GM19351 (cell line): ENCODE measurements at regions not wholly inside any gene's neighbourhood (a gene's known extent, or its start where the extent isn't known, plus 50 kb on each side); places are given as distances from the start of the nearest gene placed in this dataset.
"Not testable (repeated sequence)": the region's sequence is repeated elsewhere in the genome, so short reads cannot be mapped to it uniquely, and the experiment has no call there.

ENCODE experiments used
- ATAC-seq: cut with Tn5 transposase; IDR thresholded peaks from one replicate; pipeline ENCODE4 v1.9.1; 2021; ENCODE audit warnings: mild to moderate bottlenecking, moderate library complexity; ENCODE audit not compliant: unreplicated experiment

- ATAC-seq: no peak
These were observed 602.8 kb downstream of the KCNT2 start for GRCh38 chr1:196005426-196005825.

- ATAC-seq: not testable (repeated sequence)
These were observed 603.9 kb downstream of the KCNT2 start for GRCh38 chr1:196004388-196004787.

GRCh38 chr1:196002906-196003305 lies 605.3 kb downstream of the KCNT2 start:
- no peak for ATAC-seq

- not testable (repeated sequence) for ATAC-seq
These were observed 605.9 kb downstream of the KCNT2 start for GRCh38 chr1:196002296-196002695.

GRCh38 chr1:196001188-196001587 lies 607.1 kb downstream of the KCNT2 start:
- no peak for ATAC-seq

GRCh38 chr1:195999022-195999421 lies 609.2 kb downstream of the KCNT2 start:
- no peak for ATAC-seq

- no peak for ATAC-seq
These were observed 626.6 kb downstream of the KCNT2 start for GRCh38 chr1:195981448-195982139.

GRCh38 chr1:195979646-195980045 lies 628.6 kb downstream of the KCNT2 start:
- no peak for ATAC-seq

GRCh38 chr1:195973311-195973904 lies 634.8 kb downstream of the KCNT2 start:
- no peak for ATAC-seq

- no peak for ATAC-seq
These were observed 636.7 kb downstream of the KCNT2 start for GRCh38 chr1:195971589-195971988.

GRCh38 chr1:195970209-195970608 lies 638.0 kb downstream of the KCNT2 start:
- ATAC-seq: no peak

GRCh38 chr1:195965475-195965874 lies 642.8 kb downstream of the KCNT2 start:
- ATAC-seq: no peak

- no peak for ATAC-seq
These were observed 643.2 kb downstream of the KCNT2 start for GRCh38 chr1:195965036-195965435.

- no peak for ATAC-seq
These were observed 643.7 kb downstream of the KCNT2 start for GRCh38 chr1:195964516-195964915.

GRCh38 chr1:195962051-195962450 lies 646.2 kb downstream of the KCNT2 start:
- ATAC-seq: no peak

GRCh38 chr1:195960580-195960979 lies 647.7 kb downstream of the KCNT2 start:
- no peak for ATAC-seq

- ATAC-seq: no peak
These were observed 650.1 kb downstream of the KCNT2 start for GRCh38 chr1:195958131-195958530.

- ATAC-seq: no peak
These were observed 651.4 kb downstream of the KCNT2 start for GRCh38 chr1:195956845-195957244.

GRCh38 chr1:195954848-195955247 lies 653.4 kb downstream of the KCNT2 start:
- ATAC-seq: no peak

- no peak for ATAC-seq
These were observed 656.9 kb downstream of the KCNT2 start for GRCh38 chr1:195951313-195951712.

- ATAC-seq: no peak
These were observed 659.9 kb downstream of the KCNT2 start for GRCh38 chr1:195948123-195948895.

- no peak for ATAC-seq
These were observed 661.7 kb downstream of the KCNT2 start for GRCh38 chr1:195946500-195946899.
